ENCODE measurements at regions not wholly inside any gene's neighbourhood (a gene's known extent, or its start where the extent isn't known, plus 50 kb on each side); places are given as distances from the start of the nearest gene placed in this dataset.

GRCh38 chrX:128599632-128600031, 547.4 kb upstream of the ACTRT1 start:
- Histone ChIP-seq H3K9me3 (no peaks in the 10 kb centered on the region), H3K36me3 (no peaks in the 10 kb centered on the region), H3K4me3 (no peak overlapping the region), H3K27ac (no peak overlapping the region), H3K4me1 (no peaks in the 10 kb centered on the region), H3K27me3 (no peaks in the 10 kb centered on the region)
- intact Hi-C loops (cut with DNase I): no loop called here
- 77 to 81% methylated on average over 1 of the region's 1 CpG for WGBS, 2 donors
- TF ChIP-seq POLR2AphosphoS5 (IDR thresholded peaks at IDR 0.05): no peak
- TF ChIP-seq, protein P1, sequence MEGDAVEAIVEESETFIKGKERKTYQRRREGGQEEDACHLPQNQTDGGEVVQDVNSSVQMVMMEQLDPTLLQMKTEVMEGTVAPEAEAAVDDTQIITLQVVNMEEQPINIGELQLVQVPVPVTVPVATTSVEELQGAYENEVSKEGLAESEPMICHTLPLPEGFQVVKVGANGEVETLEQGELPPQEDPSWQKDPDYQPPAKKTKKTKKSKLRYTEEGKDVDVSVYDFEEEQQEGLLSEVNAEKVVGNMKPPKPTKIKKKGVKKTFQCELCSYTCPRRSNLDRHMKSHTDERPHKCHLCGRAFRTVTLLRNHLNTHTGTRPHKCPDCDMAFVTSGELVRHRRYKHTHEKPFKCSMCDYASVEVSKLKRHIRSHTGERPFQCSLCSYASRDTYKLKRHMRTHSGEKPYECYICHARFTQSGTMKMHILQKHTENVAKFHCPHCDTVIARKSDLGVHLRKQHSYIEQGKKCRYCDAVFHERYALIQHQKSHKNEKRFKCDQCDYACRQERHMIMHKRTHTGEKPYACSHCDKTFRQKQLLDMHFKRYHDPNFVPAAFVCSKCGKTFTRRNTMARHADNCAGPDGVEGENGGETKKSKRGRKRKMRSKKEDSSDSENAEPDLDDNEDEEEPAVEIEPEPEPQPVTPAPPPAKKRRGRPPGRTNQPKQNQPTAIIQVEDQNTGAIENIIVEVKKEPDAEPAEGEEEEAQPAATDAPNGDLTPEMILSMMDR (IDR thresholded peaks at IDR 0.05): no peak
- DNase-seq: no peak

DNA sequence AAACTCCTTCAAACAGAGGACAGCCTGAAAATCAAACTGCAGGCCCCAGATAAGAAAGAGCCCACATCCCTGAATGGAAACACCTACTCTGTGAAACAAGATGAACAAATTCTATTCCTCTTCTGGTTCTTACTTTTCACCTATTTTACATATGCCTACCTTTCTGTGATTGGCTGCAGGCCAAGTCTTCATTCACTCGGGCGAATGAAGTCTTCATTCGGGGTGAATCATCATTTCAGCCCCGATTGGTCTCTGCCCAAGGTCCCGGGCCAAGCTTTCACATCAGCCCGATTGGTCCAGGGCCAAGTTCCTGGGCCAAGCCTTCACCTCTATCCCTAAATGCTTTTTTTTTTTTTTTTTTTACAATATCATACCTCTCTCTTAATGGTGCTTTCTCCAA, 529.8 kb upstream of the ACTRT1 start:
- DNase-seq: no peak
- Histone ChIP-seq H3K4me1 (no peaks in the 10 kb centered on the region), H3K4me3 (no peak overlapping the region), H3K27me3 (no peaks in the 10 kb centered on the region), H3K27ac (no peak overlapping the region), H3K9me3 (no peaks in the 10 kb centered on the region), H3K36me3 (no peaks in the 10 kb centered on the region)
- TF ChIP-seq POLR2A (IDR thresholded peaks at IDR 0.05) (no peak), POLR2AphosphoS5 (IDR thresholded peaks at IDR 0.05) (no peak), EP300 (IDR thresholded peaks at IDR 0.05) (no peak)
- TF ChIP-seq, protein P1 (IDR thresholded peaks at IDR 0.05): no peak
- 49 to 88% methylated on average over 6 of the region's 6 CpGs for WGBS, 2 donors
- intact Hi-C loops (cut with DNase I): no loop called here

DNA sequence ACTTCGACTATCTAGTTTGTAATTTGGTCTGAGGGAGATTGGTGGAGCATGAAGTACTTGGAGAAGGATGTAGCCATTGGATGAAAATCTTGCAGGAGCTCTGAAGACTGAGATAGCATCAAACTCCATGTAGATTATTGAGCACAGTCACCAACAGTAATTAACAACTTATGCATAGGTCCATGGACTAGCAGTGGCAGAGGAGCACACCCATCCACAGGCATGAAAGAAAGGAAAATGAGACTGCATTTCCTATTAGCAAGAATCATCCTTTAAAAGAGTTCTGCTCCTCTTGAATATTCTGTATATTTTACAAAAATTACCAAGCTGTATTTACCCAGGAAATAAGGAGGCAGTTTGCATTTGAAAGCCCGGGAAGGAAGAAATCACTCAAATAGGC, 529.4 kb upstream of the ACTRT1 start:
- no peak for DNase-seq
- H3K36me3 ChIP-seq: no peaks in the 10 kb centered on the region
- intact Hi-C loops (cut with DNase I): no loop called here
- H3K4me3 ChIP-seq: no peak overlapping the region
- no peaks in the 10 kb centered on the region for H3K27me3 ChIP-seq
- TF ChIP-seq, protein P1 (IDR thresholded peaks at IDR 0.05): no peak
- TF ChIP-seq EP300 (IDR thresholded peaks at IDR 0.05) (no peak), POLR2A (IDR thresholded peaks at IDR 0.05) (no peak), POLR2AphosphoS5 (IDR thresholded peaks at IDR 0.05) (no peak)
- H3K9me3 ChIP-seq: no peaks in the 10 kb centered on the region
- 59 to 64% methylated on average over 2 of the region's 2 CpGs for WGBS, 2 donors
- H3K4me1 ChIP-seq: no peaks in the 10 kb centered on the region
- no peak overlapping the region for H3K27ac ChIP-seq

DNA sequence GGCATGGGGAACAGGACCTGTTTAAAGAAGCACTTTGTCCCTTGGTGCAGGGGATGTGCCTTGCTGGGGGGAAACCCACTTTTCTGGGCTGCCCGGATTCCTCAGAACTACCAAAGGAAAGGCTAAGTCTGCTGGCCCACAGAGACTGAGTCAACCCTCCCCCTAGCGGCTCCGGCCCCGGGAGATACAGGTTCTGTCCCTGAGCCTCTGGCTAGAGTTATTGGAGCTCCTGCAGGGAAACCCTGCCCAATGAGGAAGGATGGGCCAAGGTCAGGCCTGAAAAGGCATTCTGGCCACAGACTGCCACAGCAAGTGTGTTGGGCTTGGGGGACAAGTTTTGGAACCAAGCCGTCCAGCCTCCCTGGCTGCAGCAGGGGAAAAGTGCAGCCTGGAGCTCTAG, 490.9 kb upstream of the ACTRT1 start:
- intact Hi-C loops (cut with DNase I): no loop called here
- no peak overlapping the region for H3K27ac ChIP-seq
- no peak for TF ChIP-seq POLR2A (IDR thresholded peaks at IDR 0.05)
- TF ChIP-seq, protein P1 (IDR thresholded peaks at IDR 0.05): no peak
- TF ChIP-seq POLR2AphosphoS5 (IDR thresholded peaks at IDR 0.05): no peak
- TF ChIP-seq EP300 (IDR thresholded peaks at IDR 0.05): no peak
- no peak for DNase-seq
- H3K27me3 ChIP-seq: no peaks in the 10 kb centered on the region
- no peaks in the 10 kb centered on the region for H3K4me1 ChIP-seq
- WGBS, 2 donors: 95 to 96% methylated on average over 5 of the region's 5 CpGs
- H3K36me3 ChIP-seq: no peaks in the 10 kb centered on the region
- H3K4me3 ChIP-seq: no peak overlapping the region
- no peaks in the 10 kb centered on the region for H3K9me3 ChIP-seq

DNA sequence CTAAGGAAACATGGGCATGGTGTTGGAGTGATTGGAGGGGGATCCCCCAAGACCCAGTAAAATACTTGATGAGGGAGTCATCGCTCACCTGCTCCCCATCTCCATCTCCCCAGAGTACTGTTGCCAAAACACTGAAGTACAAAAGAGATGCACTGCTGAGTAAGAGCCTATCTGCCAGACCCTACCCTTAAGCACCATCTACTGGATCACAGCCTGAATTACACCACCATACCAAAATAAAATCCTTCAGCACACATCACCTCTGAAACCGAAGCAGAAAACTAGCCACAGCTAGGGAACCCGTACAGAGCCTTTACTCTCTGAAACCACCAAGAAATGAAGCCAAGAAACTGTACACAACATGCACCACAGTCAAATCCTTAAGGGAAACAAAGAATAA, 466.3 kb upstream of the ACTRT1 start:
- H3K27me3 ChIP-seq: no peaks in the 10 kb centered on the region
- DNase-seq: no peak
- intact Hi-C loops (cut with DNase I): no loop called here
- H3K27ac ChIP-seq: no peak overlapping the region
- no peaks in the 10 kb centered on the region for H3K9me3 ChIP-seq
- no peaks in the 10 kb centered on the region for H3K36me3 ChIP-seq
- no peak overlapping the region for H3K4me3 ChIP-seq
- 52 to 61% methylated on average over 3 of the region's 3 CpGs for WGBS, 2 donors
- no peaks in the 10 kb centered on the region for H3K4me1 ChIP-seq
- TF ChIP-seq, protein P1 (IDR thresholded peaks at IDR 0.05): no peak
- no peak for TF ChIP-seq POLR2AphosphoS5 (IDR thresholded peaks at IDR 0.05)

Measured in sigmoid colon (tissue), 6 donors.